ENCODE measurements at regions not wholly inside any gene's neighbourhood (a gene's known extent, or its start where the extent isn't known, plus 50 kb on each side); places are given as distances from the start of the nearest gene placed in this dataset.

- Histone ChIP-seq H3K9me2 (ENCODE audit: insufficient read depth, low read length) (no peaks in the 10 kb centered on the region), H3K36me3 (ENCODE audit: insufficient read depth, low read length) (no peaks in the 10 kb centered on the region), H3K4me3 (ENCODE audit: low read length) (no peak overlapping the region), H3K4me2 (ENCODE audit: low read length) (no peak overlapping the region), H4K20me1 (ENCODE audit: insufficient read depth) (no peaks in the 10 kb centered on the region), H3K27ac (ENCODE audit: low read length) (no peak overlapping the region), H3K79me2 (replicated peaks; ENCODE audit: insufficient read depth, low read length) (no peaks in the 10 kb centered on the region), H3K27me3 (ENCODE audit: insufficient read depth, low read depth, low read length) (no peaks in the 10 kb centered on the region), H3F3A (ENCODE audit: insufficient read depth, low read length, poor library complexity, severe bottlenecking) (no peaks in the 10 kb centered on the region), H2AFZ (ENCODE audit: low read depth, low read length) (no peak overlapping the region), H3K9me3 (ENCODE audit: low read length) (no peaks in the 10 kb centered on the region), H3K9ac (ENCODE audit: low read length) (no peak overlapping the region)
- no peak for TF ChIP-seq EP300 (conservative IDR thresholded peaks at IDR 0.05; ENCODE audit: poor library complexity, severe bottlenecking)
- TF ChIP-seq RAD21 (conservative IDR thresholded peaks at IDR 0.05): no peak
- TF ChIP-seq EZH2 (IDR thresholded peaks at IDR 0.05; ENCODE audit: borderline replicate concordance, insufficient read depth, low read length, poor library complexity, severe bottlenecking): no peak
- TF ChIP-seq, protein P1, sequence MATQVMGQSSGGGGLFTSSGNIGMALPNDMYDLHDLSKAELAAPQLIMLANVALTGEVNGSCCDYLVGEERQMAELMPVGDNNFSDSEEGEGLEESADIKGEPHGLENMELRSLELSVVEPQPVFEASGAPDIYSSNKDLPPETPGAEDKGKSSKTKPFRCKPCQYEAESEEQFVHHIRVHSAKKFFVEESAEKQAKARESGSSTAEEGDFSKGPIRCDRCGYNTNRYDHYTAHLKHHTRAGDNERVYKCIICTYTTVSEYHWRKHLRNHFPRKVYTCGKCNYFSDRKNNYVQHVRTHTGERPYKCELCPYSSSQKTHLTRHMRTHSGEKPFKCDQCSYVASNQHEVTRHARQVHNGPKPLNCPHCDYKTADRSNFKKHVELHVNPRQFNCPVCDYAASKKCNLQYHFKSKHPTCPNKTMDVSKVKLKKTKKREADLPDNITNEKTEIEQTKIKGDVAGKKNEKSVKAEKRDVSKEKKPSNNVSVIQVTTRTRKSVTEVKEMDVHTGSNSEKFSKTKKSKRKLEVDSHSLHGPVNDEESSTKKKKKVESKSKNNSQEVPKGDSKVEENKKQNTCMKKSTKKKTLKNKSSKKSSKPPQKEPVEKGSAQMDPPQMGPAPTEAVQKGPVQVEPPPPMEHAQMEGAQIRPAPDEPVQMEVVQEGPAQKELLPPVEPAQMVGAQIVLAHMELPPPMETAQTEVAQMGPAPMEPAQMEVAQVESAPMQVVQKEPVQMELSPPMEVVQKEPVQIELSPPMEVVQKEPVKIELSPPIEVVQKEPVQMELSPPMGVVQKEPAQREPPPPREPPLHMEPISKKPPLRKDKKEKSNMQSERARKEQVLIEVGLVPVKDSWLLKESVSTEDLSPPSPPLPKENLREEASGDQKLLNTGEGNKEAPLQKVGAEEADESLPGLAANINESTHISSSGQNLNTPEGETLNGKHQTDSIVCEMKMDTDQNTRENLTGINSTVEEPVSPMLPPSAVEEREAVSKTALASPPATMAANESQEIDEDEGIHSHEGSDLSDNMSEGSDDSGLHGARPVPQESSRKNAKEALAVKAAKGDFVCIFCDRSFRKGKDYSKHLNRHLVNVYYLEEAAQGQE (IDR thresholded peaks at IDR 0.05; ENCODE audit: borderline replicate concordance): no peak
- TF ChIP-seq POLR2AphosphoS5 (IDR thresholded peaks at IDR 0.05): no peak
- no peak for TF ChIP-seq TAF1 (IDR thresholded peaks at IDR 0.05; ENCODE audit: low read depth)
- TF ChIP-seq MXI1 (conservative IDR thresholded peaks at IDR 0.05; ENCODE audit: poor library complexity, severe bottlenecking): no peak
These were observed 124.8 kb upstream of the SYT6 start for GRCh38 chr1:114278430-114278829.

DNA sequence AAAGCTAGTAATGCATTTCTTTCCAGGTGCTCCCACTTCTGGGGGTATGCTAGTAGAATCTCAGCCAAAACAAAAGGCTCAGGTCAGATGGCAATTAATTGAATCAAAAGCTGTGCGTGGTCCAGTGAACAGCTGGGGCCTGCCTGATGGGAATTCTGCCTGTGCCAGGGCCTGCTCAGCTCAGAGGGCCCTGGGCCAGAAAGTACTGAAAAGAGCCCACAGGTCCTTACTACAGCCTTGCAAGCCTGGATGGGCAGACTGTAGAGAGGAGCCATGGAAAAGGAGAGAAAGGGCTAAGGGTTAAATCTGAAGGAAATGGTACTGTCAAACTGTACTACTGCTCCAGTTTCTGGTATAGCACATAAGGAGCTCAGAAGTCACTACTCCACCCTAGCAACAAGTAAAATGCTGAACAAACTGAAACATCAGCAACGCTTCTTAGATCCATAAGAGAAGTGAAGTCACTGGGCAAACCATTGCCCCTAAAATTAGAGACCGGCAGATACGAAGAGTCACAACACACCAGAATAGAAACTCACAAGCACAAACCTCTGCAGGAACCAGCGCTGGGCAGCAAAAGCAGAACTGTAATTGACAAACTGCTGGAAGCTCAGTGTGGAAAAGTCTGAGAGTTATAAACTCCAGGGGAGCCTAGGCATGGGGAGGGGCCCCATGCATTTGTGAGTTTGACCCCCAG is 121.1 kb upstream of the SYT6 start:
- H3K27me3 ChIP-seq (ENCODE audit: insufficient read depth, low read depth, low read length): no peaks in the 10 kb centered on the region
- no peak overlapping the region for H3K27ac ChIP-seq (ENCODE audit: low read length)
- no peak for TF ChIP-seq EP300 (conservative IDR thresholded peaks at IDR 0.05; ENCODE audit: poor library complexity, severe bottlenecking)
- no peak for TF ChIP-seq RAD21 (conservative IDR thresholded peaks at IDR 0.05)
- TF ChIP-seq MXI1 (conservative IDR thresholded peaks at IDR 0.05; ENCODE audit: poor library complexity, severe bottlenecking): no peak

DNA sequence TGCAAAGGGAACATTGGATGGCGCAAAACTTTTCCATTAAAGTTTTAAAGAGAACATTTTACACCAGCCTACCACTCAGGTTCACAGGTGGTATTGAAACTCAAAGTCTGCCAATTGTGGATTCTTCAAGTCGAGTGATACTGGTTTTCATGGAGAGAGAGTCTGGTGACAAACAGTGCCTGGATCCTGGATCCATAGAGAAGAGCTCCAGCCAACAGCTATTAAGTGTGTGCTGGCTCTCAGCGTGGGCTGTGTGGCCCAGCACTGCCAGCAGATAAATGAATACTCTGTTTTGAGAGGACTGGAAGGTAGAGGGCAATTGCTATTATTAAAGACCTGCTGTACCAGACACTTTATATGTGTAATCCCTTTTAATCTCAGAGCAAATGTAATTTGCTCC is 118.9 kb upstream of the SYT6 start:
- no peaks in the 10 kb centered on the region for H3K36me3 ChIP-seq (ENCODE audit: insufficient read depth, low read length)
- no peak for TF ChIP-seq RAD21 (conservative IDR thresholded peaks at IDR 0.05)
- TF ChIP-seq, protein P2, sequence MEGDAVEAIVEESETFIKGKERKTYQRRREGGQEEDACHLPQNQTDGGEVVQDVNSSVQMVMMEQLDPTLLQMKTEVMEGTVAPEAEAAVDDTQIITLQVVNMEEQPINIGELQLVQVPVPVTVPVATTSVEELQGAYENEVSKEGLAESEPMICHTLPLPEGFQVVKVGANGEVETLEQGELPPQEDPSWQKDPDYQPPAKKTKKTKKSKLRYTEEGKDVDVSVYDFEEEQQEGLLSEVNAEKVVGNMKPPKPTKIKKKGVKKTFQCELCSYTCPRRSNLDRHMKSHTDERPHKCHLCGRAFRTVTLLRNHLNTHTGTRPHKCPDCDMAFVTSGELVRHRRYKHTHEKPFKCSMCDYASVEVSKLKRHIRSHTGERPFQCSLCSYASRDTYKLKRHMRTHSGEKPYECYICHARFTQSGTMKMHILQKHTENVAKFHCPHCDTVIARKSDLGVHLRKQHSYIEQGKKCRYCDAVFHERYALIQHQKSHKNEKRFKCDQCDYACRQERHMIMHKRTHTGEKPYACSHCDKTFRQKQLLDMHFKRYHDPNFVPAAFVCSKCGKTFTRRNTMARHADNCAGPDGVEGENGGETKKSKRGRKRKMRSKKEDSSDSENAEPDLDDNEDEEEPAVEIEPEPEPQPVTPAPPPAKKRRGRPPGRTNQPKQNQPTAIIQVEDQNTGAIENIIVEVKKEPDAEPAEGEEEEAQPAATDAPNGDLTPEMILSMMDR (IDR thresholded peaks at IDR 0.05; ENCODE audit: poor library complexity, severe bottlenecking): no peak
- no peak for TF ChIP-seq MXI1 (conservative IDR thresholded peaks at IDR 0.05; ENCODE audit: poor library complexity, severe bottlenecking)
- TF ChIP-seq SMC3 (conservative IDR thresholded peaks at IDR 0.05; ENCODE audit: poor library complexity): no peak
- TF ChIP-seq, protein P1 (IDR thresholded peaks at IDR 0.05; ENCODE audit: borderline replicate concordance): no peak
- no peak for TF ChIP-seq EP300 (conservative IDR thresholded peaks at IDR 0.05; ENCODE audit: poor library complexity, severe bottlenecking)
- no peak for TF ChIP-seq EZH2 (IDR thresholded peaks at IDR 0.05; ENCODE audit: borderline replicate concordance, insufficient read depth, low read length, poor library complexity, severe bottlenecking)
- no peak for TF ChIP-seq POLR2AphosphoS5 (IDR thresholded peaks at IDR 0.05)
- TF ChIP-seq TAF1 (IDR thresholded peaks at IDR 0.05; ENCODE audit: low read depth): no peak
- H3K9me3 ChIP-seq (ENCODE audit: low read length): no peaks in the 10 kb centered on the region
- no peak overlapping the region for H2AFZ ChIP-seq (ENCODE audit: low read depth, low read length)
- H4K20me1 ChIP-seq (ENCODE audit: insufficient read depth): no peaks in the 10 kb centered on the region
- no peak overlapping the region for H3K4me3 ChIP-seq (ENCODE audit: low read length)
- H3K27me3 ChIP-seq (ENCODE audit: insufficient read depth, low read depth, low read length): no peaks in the 10 kb centered on the region
- no peak overlapping the region for H3K27ac ChIP-seq (ENCODE audit: low read length)
- no peaks in the 10 kb centered on the region for H3F3A ChIP-seq (ENCODE audit: insufficient read depth, low read length, poor library complexity, severe bottlenecking)
- no peaks in the 10 kb centered on the region for H3K9me2 ChIP-seq (ENCODE audit: insufficient read depth, low read length)
- no peaks in the 10 kb centered on the region for H3K79me2 ChIP-seq (replicated peaks; ENCODE audit: insufficient read depth, low read length)
- no peak overlapping the region for H3K9ac ChIP-seq (ENCODE audit: low read length)
- H3K4me2 ChIP-seq (ENCODE audit: low read length): no peak overlapping the region

More for the DNA sequence above, 121.1 kb upstream of the SYT6 start:
- H3K36me3 ChIP-seq (ENCODE audit: insufficient read depth, low read length): no peaks in the 10 kb centered on the region
- H3K9me3 ChIP-seq (ENCODE audit: low read length): no peaks in the 10 kb centered on the region
- H2AFZ ChIP-seq (ENCODE audit: low read depth, low read length): no peak overlapping the region
- H3K9me2 ChIP-seq (ENCODE audit: insufficient read depth, low read length): no peaks in the 10 kb centered on the region
- H3K79me2 ChIP-seq (replicated peaks; ENCODE audit: insufficient read depth, low read length): no peaks in the 10 kb centered on the region
- H3K9ac ChIP-seq (ENCODE audit: low read length): no peak overlapping the region
- no peak overlapping the region for H3K4me2 ChIP-seq (ENCODE audit: low read length)
- H3F3A ChIP-seq (ENCODE audit: insufficient read depth, low read length, poor library complexity, severe bottlenecking): no peaks in the 10 kb centered on the region
- H4K20me1 ChIP-seq (ENCODE audit: insufficient read depth): no peaks in the 10 kb centered on the region
- H3K4me3 ChIP-seq (ENCODE audit: low read length): no peak overlapping the region
